T-helper 1 cell treated with Interleukin-12 subunit alpha and Interleukin-12 subunit beta and Interleukin-4 antibody, amounts not matched to agents 30 ng/mL and 1 ng/mL, for 36 hours (primary cell): ENCODE measurements at regions not wholly inside any gene's neighbourhood (a gene's known extent, or its start where the extent isn't known, plus 50 kb on each side); places are given as distances from the start of the nearest gene placed in this dataset.

ENCODE experiments used
- intact Hi-C: fragments of 100-400 bp; cut with micrococcal nuclease; formaldehyde crosslinking; loops from one replicate; pipeline ENCODE4 v1.15.1; 2024

DNA sequence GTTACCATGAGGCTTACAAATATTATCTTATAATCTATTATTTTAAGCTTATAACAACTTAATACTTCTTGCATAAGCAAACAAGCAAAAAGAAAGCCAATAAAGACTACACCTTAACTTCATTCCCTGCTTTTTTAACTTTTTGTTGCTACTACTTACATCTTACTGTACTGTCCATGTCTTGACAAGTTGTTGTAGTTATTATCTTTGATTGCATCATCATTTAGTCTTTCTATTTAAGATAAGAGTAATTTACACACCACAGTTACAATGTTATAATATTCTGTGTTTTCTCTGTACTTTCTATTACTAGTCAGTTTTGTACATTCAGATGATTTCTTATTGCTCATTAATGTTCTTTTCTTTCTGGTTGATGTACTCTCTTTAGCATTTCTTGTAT, 346.6 kb downstream of the SMARCA1 start:
- intact Hi-C loops, result no loop called here

- intact Hi-C loops, result no loop called here
Measured at GRCh38 chrX:129161108-129161507, 362.2 kb downstream of the SMARCA1 start.

DNA sequence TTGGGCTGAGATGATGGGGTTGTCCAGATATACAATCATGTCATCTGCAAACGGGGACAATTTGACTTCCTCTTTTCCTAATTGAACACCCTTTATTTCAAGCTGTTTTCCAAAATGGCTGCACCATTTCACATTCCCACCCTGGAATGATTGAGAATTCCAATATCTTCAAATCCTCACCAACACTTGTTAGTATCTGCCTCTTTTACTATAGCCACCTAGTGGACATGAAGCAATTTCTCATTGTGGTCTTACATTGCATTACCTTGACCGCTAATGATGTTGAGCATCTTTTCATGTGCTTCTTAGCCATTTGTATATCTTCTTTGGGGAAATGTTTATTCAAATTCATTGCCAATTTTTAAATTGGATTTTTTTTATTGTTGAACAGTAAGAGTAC, 364.8 kb downstream of the SMARCA1 start:
- intact Hi-C loops, result no loop called here

DNA sequence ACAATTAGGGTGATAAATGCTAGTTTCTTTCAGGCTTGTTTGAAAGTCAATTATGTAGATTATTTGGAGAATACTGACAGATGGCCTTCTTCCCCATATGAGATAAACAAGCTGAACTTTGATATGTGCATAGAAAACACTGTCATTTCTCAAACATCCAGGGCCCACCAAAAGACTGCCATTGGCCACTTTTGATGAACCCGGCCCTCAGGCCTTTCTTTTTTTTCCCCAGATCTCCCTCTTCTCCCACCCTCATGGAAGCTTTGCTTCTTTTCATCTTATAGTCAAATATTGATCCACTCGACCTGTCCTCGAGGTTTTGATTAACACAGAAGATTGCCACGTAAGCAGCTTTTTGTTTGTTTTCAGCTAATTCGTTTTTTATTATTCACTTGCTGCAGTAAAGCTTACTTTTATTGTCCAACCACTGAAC, 377.4 kb downstream of the SMARCA1 start:
- intact Hi-C loops, result no loop called here

- intact Hi-C loops, result no loop called here
Measured at GRCh38 chrX:129145385-129145784, 377.9 kb downstream of the SMARCA1 start.

DNA sequence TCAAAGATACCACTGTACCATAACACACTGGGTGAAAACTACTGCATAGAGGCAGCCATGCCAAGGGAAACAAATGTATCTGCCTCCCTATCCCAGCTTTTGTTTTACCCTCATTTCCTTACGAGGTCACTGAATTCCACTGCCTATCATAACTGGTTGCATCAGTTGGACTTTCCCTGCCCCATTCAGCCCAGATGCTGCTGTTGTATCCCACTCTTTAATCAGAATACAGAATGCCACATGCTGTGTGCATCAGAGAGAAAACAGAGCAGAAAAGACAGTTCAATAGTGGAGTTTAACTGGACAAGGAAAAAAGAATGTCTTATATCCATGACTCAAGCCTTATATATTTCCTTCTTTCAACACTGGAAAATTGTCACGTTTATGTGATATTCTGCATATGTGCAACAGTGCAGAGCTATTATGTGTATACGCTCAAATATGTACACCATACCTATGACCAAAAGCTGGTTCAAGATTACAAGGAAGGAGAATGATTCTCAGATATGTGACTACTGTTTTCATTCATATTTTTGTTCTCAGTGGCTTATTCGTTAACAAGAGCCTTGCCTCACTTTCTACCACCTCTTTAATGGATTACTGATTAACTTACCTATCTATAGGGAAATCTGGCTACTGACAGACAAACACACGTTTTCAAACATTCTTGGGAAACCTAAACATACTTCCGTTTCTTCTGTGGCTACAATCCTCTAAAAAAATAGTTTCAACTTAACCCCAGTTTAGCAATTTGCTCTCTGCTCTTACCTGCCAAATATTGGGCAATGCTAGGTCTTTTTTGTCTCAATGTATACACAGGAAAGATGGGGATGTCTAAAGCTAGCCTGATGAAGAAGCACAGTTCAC, 378.9 kb downstream of the SMARCA1 start:
- intact Hi-C loops, result no loop called here

- intact Hi-C loops, result no loop called here
Measured at GRCh38 chrX:129139837-129140598, 383.3 kb downstream of the SMARCA1 start.

DNA sequence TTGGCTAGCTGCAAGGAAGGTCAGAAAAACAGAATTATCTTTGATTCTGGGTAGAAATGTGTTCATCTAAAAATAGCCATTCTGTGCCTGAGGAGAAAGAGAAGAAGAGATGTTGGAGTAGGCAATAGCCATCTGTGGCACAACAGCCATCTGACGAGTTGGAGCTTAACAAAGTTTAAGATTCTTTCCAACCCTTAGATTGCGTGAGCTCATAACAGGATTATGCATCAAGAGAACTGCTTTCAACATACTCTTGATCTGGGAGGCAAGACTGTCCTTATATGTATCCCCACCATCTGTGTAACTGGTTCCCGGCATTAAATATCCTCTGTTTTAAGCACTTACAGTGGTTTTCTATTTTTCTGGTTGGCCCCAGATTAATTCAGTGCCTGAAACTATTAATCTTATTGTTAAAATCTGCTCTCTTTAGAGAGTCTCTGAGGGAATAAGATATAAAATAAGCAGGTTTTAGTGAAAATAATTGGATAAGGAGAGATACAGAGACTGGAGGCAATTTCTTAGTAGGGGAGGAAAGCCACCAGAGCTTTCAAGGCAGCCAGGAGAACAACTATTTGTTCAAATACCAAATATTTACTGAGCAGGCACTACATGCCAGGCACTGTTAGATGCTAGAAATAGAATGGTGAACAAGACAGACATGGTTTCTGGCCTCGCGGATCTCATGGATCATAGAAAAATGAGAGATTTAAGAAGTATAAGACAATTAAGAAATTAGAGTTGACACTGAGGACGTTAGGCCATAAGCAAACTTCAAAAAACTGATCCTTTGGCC, 398.0 kb downstream of the SMARCA1 start:
- intact Hi-C loops, result no loop called here

DNA sequence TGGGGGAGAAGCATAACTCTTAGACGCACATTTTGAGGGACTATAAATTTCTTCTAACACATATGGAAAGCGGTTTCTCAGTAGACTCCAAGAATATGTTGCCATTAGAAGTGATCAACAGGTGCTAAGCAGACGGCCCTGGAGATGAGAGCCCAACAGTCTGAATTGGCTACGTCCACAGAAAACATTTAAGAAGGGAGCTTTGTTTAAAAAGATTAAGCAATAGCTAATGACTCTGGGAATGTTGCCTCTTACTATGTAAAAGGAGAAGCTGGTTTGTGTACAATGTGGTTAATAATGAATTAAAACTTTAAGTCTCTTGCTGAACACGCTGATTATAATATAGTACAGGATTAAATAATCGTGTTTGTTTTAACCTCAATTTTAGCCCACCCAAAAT, 399.5 kb downstream of the SMARCA1 start:
- intact Hi-C loops, result no loop called here

DNA sequence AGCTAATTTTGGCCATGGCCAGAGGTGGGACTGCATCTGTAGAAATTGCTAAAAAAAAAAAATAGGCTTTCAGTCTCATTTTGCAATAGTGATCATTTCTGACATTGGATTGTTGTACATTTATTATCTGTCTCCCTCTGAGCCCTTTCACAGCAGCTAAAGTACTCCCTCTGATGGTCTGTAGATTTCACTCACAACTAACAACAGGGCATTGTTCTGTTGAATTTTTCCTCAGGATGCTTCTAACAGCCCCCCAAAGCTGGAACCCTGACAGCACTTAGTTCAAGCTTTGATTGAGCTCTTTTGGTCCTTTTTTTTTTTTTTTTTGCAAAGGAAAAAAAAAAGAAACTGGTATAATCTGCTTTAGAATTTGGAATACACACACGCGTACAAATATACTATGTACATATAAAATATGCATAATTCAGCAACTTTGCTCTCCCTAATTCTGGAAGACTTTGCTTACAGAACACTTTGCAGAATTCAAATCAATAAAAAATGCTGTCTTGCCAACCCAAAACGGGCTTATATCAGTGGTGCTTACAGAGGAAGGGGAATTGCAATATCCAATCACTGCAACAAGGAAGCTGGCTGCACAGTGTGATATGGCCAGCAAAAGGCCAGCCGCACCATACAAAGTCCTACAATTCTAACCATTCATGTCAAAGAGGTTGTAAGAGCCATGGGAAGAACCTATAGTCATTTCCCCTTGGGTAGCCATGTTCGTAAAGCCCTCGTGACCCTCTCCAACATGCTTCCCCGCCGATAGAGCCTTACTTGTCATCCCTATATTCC, 406.4 kb downstream of the SMARCA1 start:
- intact Hi-C loops, result no loop called here

- intact Hi-C loops, result no loop called here
Measured at GRCh38 chrX:129115935-129116334, 407.4 kb downstream of the SMARCA1 start.

- intact Hi-C loops, result no loop called here
Measured at GRCh38 chrX:129115104-129115503, 408.2 kb downstream of the SMARCA1 start.

- intact Hi-C loops, result no loop called here
Measured at GRCh38 chrX:129111081-129111798, 412.1 kb downstream of the SMARCA1 start.

- intact Hi-C loops, result no loop called here
Measured at GRCh38 chrX:129108936-129109335, 414.4 kb downstream of the SMARCA1 start.

DNA sequence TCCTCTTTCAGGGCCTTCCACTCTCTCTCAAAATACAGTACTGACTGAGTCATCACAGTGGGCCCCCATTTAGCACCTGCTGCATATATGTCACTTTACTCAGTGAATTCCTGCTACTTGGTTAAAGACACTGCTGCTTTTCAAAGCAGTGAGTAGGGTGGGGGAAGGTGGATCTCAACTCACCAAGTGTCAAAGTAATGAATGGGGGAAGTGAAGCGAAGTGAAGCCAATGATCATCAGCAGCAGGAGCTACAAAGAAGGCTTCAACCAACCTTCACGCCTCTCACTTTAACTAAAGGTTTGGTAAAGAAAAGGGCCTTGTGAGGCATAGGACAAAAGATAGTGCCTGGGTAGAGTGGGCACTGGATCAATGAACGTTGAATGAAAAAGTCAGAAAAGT, 424.1 kb downstream of the SMARCA1 start:
- intact Hi-C loops, result no loop called here

GRCh38 chrX:129097668-129098067, 425.6 kb downstream of the SMARCA1 start:
- intact Hi-C loops, result no loop called here

GRCh38 chrX:129093706-129094105, 429.6 kb downstream of the SMARCA1 start:
- intact Hi-C loops, result no loop called here

DNA sequence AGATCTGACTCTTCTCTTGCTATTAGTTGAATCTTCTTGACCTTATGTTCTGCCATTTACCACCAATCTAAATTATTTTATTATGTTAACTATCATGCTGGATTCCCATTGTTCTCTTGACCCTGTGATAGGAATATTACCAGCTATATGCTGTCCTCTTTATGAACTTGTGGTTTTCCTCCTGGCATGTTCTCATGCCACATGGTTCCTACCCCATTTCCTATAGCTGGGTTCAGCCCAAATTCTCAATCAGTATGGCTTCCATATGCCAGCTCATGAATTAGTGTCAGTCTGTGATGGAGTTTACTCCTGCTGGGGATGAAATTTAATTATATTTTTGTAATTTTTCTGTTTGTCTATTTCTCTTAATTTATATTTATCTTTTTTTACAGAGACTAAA, 430.5 kb downstream of the SMARCA1 start:
- intact Hi-C loops, result no loop called here

DNA sequence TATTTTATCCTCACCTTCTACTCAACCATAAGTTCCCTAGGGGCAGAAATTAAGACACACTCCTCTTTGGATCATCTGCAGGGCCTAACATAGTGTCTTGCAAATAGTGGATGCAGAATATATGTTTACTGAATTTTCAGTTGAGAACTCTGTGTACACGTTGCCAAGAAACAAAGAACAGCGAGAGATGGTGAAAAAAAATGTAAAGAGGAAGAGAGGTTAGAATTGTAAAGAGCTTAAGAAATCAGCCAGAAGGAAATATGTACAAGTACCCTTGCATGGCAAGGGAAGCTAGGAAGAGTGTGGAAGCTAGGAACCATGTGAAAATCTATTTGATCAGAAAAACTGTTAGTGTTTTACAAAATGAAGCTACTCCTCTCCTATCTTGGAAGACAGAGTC, 431.0 kb downstream of the SMARCA1 start:
- intact Hi-C loops, result no loop called here

DNA sequence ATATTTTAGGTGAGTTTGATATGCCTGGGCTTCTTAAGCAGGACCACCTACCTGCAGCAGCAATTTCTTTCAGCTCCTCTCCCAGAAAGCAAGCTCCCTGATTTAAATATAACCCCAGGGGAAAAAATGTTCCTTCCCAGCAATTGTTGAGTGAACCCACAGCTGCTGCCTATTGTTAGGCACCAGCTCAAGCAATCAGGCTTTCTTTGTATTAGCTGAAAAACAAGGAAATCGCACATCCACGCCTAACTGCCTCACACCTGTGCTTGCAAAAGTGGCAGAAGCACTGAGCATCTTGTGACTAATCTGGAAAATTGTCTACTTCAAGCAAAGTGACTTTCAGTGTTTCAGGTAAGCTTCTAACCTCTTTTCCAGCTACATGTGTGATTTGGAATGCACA, 432.2 kb downstream of the SMARCA1 start:
- intact Hi-C loops, result no loop called here
